Mesodermal cell (in vitro differentiated cells): ENCODE measurements at regions not wholly inside any gene's neighbourhood (a gene's known extent, or its start where the extent isn't known, plus 50 kb on each side); places are given as distances from the start of the nearest gene placed in this dataset.
"Not testable (repeated sequence)": the region's sequence is repeated elsewhere in the genome, so short reads cannot be mapped to it uniquely, and the experiment has no call there.

Experiments used
- H3K27ac ChIP-seq: 2 replicates; pipeline ENCODE4 v1.7.0; 2013; ENCODE audit warnings: mild to moderate bottlenecking, low read depth, low read length, moderate library complexity; ENCODE audit not compliant: severe bottlenecking
- H3K36me3 ChIP-seq: 2 replicates; pipeline ENCODE4 v1.7.1; 2013; ENCODE audit warnings: mild to moderate bottlenecking, low read length, moderate library complexity; ENCODE audit not compliant: control insufficient read depth, insufficient read depth
- H3K4me1 ChIP-seq: one replicate; pipeline ENCODE4 v1.7.1; 2013; ENCODE audit warnings: mild to moderate bottlenecking, low read length; ENCODE audit not compliant: insufficient read depth, control insufficient read depth, poor library complexity, severe bottlenecking
- H3K4me3 ChIP-seq: 2 replicates; pipeline ENCODE4 v1.7.0; 2013; ENCODE audit warnings: low read length, control low read depth, mild to moderate bottlenecking; ENCODE audit not compliant: insufficient read depth, poor library complexity, severe bottlenecking; ENCODE audit errors: extremely low read depth
- H3K9me3 ChIP-seq: 2 replicates; pipeline ENCODE4 v1.7.1; 2013; ENCODE audit warnings: mild to moderate bottlenecking, low read length, moderate library complexity; ENCODE audit not compliant: control insufficient read depth
- WGBS, 2 experiments: methylation state at CpG; one replicate each; pipeline ENCODE4 v1.1.5; 2013; ENCODE audit warnings: missing lambda C conversion rate in 2 of 2; ENCODE audit not compliant: insufficient coverage in 2 of 2; 5-methylcytosine and 5-hydroxymethylcytosine counted together

- Histone ChIP-seq H3K4me1 (no peaks in the 10 kb centered on the region), H3K4me3 (no peak overlapping the region), H3K36me3 (no peaks in the 10 kb centered on the region), H3K27ac (no peak overlapping the region), H3K9me3 (peaks cover 10% of the 10 kb centered on the region)
- 87% methylated on average over 2 of the region's 2 CpGs; no CpG with 5 or more reads in 1 of the 2 experiments for WGBS, 2 experiments
Measured at GRCh38 chr1:148292915-148293314, 140.8 kb upstream of the NBPF11 start.

GRCh38 chr1:148290881-148291280 lies 138.8 kb upstream of the NBPF11 start:
- Histone ChIP-seq H3K4me3 (no peak overlapping the region), H3K36me3 (no peaks in the 10 kb centered on the region), H3K9me3 (peaks cover 8% of the 10 kb centered on the region), H3K27ac (no peak overlapping the region), H3K4me1 (no peaks in the 10 kb centered on the region)

DNA sequence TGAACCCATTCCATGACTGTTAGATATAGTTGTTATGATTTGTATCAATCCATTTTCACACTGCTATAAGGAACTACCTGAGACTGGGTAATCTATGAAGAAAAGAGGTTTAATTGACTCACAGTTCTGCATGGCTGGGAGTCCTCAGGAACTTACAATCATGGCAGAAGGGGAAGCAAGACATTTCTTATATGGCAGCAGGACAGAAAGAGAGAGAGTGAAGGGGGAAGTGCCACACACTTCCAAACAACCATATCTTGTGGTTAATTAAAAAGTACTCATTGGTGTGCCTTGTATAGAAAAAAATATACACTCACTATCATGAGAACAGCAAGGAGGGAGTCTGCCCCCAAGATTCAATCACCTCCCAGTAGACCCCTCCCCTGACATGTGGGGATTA lies 137.6 kb upstream of the NBPF11 start:
- Histone ChIP-seq H3K27ac (no peak overlapping the region), H3K9me3 (peaks cover 8% of the 10 kb centered on the region), H3K36me3 (no peaks in the 10 kb centered on the region), H3K4me3 (no peak overlapping the region), H3K4me1 (no peaks in the 10 kb centered on the region)

GRCh38 chr1:148285946-148286345 lies 133.9 kb upstream of the NBPF11 start:
- not testable (repeated sequence) for H3K27ac ChIP-seq, H3K4me1 ChIP-seq, H3K9me3 ChIP-seq, H3K4me3 ChIP-seq, H3K36me3 ChIP-seq
- 64 to 80% methylated on average over 1 of the region's 2 CpGs for WGBS, 2 experiments

GRCh38 chr1:148280831-148281572 lies 128.9 kb upstream of the NBPF11 start:
- H3K4me1 ChIP-seq, H3K27ac ChIP-seq, H3K9me3 ChIP-seq, H3K36me3 ChIP-seq: not testable (repeated sequence)
- WGBS, 2 experiments, result no CpG with 5 or more reads among the region's 50 CpGs
- peak overlapping the region; percentile 37 for H3K4me3 ChIP-seq

DNA sequence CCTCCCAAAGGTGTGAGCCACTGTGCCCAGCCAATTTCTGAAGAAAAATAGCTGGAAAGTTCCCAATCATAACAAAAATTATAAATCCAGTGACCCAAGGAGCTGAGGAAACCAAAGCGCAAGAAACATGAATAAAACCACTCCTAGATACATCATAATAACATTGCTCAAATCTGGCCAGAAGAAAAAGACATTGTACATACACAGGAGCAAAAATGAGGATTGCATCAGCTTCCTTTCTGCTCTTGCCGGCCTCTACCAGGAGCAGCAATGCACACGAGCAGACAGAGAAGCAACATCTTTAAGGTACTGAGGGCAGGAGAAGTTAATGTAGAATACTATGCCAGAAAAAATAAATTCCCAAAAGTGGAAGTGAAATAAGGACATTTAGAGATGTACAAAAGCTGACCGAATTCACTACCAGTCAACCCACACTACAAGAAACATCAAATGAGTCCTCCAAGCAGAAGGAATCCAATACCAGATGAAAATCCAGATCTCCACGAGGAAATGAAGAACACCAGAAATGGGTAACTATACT lies 127.0 kb upstream of the NBPF11 start:
- H3K9me3 ChIP-seq, H3K4me1 ChIP-seq, H3K36me3 ChIP-seq, H3K4me3 ChIP-seq, H3K27ac ChIP-seq: not testable (repeated sequence)
- 100% methylated on average over 2 of the region's 5 CpGs; no CpG with 5 or more reads in 1 of the 2 experiments for WGBS, 2 experiments

DNA sequence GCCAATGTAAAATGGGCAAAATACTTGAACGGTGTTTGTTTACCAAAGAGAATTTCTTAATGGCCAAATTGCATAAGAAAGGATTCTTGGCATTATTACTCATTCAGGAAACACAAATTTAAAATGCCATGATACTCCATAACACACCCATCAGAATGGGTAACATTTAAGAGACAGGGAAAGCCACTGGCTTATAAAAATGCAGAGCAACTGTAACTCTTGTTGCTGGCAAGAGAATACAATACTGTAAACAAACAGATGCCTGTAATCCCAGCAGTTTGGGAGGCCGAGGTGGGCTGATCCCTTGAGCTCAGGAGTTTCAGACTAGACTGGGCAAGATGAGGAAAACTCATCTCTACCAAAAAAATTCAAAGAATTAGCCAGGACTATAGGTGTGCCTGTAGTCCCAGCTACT lies 125.8 kb upstream of the NBPF11 start:
- not testable (repeated sequence) for H3K36me3 ChIP-seq, H3K9me3 ChIP-seq, H3K4me3 ChIP-seq, H3K27ac ChIP-seq, H3K4me1 ChIP-seq
- 60 to 83% methylated on average over 1 of the region's 2 CpGs for WGBS, 2 experiments

DNA sequence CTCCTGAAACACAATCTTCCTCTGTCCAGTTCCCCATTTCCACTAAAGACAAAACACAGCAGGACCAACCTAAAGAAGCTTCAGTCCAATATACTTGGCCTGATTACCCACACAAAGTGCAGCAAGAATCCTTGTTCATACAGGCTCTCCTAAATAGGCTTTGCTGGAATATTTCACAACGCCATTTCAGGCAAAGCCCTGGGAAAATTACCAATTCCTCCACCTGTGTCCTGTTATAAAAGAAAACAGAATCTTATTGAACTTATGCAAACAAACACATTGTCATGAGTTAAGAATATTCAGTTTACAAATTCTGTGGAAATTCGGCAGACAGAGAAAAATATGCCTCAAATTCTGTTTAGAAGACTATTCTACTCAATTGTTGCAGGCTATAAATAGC lies 115.0 kb upstream of the NBPF11 start:
- H3K4me1 ChIP-seq, H3K9me3 ChIP-seq, H3K4me3 ChIP-seq, H3K36me3 ChIP-seq, H3K27ac ChIP-seq: not testable (repeated sequence)
- 92% methylated on average over 2 of the region's 2 CpGs; no CpG with 5 or more reads in 1 of the 2 experiments for WGBS, 2 experiments

DNA sequence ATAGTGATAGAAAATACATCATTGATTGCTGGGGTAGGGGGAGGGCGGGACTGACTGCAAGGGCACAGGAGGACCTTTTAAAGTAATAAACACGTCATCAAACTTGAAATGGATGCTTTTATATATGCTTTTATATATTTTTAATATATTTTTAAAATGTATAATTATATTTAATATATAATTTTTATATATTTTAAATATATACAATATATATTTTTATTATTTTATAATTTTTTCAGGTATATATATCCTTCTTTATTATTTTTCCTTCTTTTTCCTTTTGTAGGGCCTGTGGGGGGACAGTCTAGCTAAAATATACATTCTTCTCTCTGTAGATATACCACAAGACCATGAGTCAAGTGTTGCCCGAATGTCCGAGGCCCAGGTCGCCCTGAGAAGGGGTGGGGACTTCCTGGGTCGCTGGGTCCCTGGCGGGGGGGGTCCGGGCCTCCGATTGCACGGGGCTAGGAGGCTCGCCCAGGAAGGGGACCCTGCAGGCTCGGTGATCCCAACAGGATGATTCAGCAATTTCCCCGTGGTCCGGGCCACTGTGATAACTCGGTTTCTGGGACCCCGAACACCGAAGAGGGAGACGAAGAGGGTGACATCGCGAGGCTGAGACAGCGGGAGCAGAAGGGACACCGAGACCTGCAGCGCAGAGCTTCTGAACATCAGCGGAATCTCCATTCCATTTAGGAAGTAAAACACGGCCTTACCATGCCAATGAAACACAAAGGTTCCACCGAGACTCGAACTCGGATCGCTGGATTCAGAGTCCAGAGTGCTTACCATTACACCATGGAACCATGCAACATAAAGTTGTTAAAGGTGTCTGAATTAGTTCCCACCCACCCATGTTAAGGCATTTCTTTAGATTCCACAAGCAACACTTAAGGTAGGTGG lies 112.5 kb upstream of the NBPF11 start:
- Histone ChIP-seq H3K4me3 (peak overlapping the region; percentile 35), H3K27ac (peak overlapping the region; percentile 23), H3K9me3 (no peaks in the 10 kb centered on the region), H3K4me1 (peaks cover 8% of the 10 kb centered on the region), H3K36me3 (no peaks in the 10 kb centered on the region)
- WGBS, 2 experiments, result 14 to 17% methylated on average over 23 to 25 of the region's 29 CpGs

DNA sequence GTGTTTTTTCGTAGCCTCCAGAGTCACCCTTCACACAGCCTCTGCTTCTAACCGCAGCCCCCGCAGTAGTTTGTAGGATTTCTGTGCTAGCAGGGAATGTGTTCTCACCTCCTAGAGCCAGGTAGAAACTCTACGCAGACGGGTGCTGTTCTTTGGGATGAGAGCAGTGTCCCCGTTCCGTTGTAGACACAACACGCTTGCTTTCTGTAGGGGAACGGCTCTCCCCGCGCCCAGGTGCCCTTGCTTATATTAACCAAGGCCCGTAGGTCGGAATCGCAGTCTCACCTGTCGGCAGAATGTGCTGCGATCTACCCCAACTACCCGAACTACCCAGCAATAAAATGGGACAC lies 111.8 kb upstream of the NBPF11 start:
- peak overlapping the region; percentile 94 for H3K27ac ChIP-seq
- H3K9me3 ChIP-seq, result no peaks in the 10 kb centered on the region
- peak overlapping the region; percentile 35 for H3K4me3 ChIP-seq
- H3K4me1 ChIP-seq, result peaks cover 8% of the 10 kb centered on the region
- 0 to 5% methylated on average over 9 to 10 of the region's 17 CpGs for WGBS, 2 experiments
- no peaks in the 10 kb centered on the region for H3K36me3 ChIP-seq
